ENCODE measurements at regions not wholly inside any gene's neighbourhood (a gene's known extent, or its start where the extent isn't known, plus 50 kb on each side); places are given as distances from the start of the nearest gene placed in this dataset.

GRCh38 chr10:85362401-85362800 lies 1004.2 kb downstream of the GRID1 start:
- WGBS (ENCODE audit: insufficient coverage, low coverage, missing lambda C conversion rate), result 0% methylated on average over 1 of the region's 1 CpG
- ChIA-PET CTCF (ENCODE audit: low intra/inter-chr PET ratio) (no interaction called here), POLR2A (no interaction called here)
- Histone ChIP-seq H4K20me1 (replicated peaks; ENCODE audit: control insufficient read depth, insufficient read depth, low read length) (no peaks in the 10 kb centered on the region), H3K9me1 (ENCODE audit: control insufficient read depth, insufficient read depth, low read length) (no peaks in the 10 kb centered on the region), H3K9ac (ENCODE audit: insufficient read depth in 1 of 2, low read depth in 2 of 2, low read length in 2 of 2) (no peak overlapping the region), H3K4me1 (replicated peaks in 1 of 2; ENCODE audit: control insufficient read depth in 2 of 2, insufficient read depth in 2 of 2, low read length in 2 of 2) (no peaks in the 10 kb centered on the region), H3K79me2 (ENCODE audit: control insufficient read depth, insufficient read depth, low read length) (no peaks in the 10 kb centered on the region), H3K27ac (ENCODE audit: extremely low read depth, low read depth, low read length) (no peak overlapping the region), H3K4me2 (ENCODE audit: insufficient read depth, low read length) (no peak overlapping the region), H3K9me3 (replicated peaks; ENCODE audit: control insufficient read depth, insufficient read depth, low read depth, low read length) (no peaks in the 10 kb centered on the region), H3K4me3 (no peak overlapping the region), H3K27me3 (ENCODE audit: control insufficient read depth in 2 of 2, insufficient read depth in 2 of 2, low read length in 2 of 2) (no peaks in the 10 kb centered on the region), H3K36me3 (ENCODE audit: control insufficient read depth, insufficient read depth, low read length) (no peaks in the 10 kb centered on the region), H2AFZ (ENCODE audit: low read depth, low read length) (no peak overlapping the region)
- no peak for ATAC-seq
- in situ Hi-C loops (cut with MboI), result no loop called here
- intact Hi-C loops (cut with micrococcal nuclease), result no loop called here
- FAIRE-seq, result no peak
- no TSS peak for BruUV-seq (replicated peaks)
- DNase-seq (ENCODE audit: extremely low read depth in 1 of 4, low spot score in 3 of 4), result no peak
- TF ChIP-seq MEIS2 (IDR thresholded peaks at IDR 0.05; ENCODE audit: partially characterized antibody), result no peak
- TF ChIP-seq NFIX (CRISPR knock-in tag; IDR thresholded peaks at IDR 0.05; ENCODE audit: low read depth), result no peak
- no peak for TF ChIP-seq CCAR2 (IDR thresholded peaks at IDR 0.05; ENCODE audit: low read depth, low read length)
- no peak for TF ChIP-seq L3MBTL2 (IDR thresholded peaks at IDR 0.05)
- TF ChIP-seq ETV1 (tag; conservative IDR thresholded peaks at IDR 0.05; ENCODE audit: low read depth), result no peak
- TF ChIP-seq PHF20 (IDR thresholded peaks at IDR 0.05; ENCODE audit: partially characterized antibody), result no peak
- TF ChIP-seq ZNF551 (CRISPR knock-in tag; IDR thresholded peaks at IDR 0.05), result no peak
- no peak for TF ChIP-seq ATF6 (CRISPR knock-in tag; IDR thresholded peaks at IDR 0.05)
- TF ChIP-seq ZNF316 (IDR thresholded peaks at IDR 0.05), result no peak
- no peak for TF ChIP-seq ELK1 (CRISPR knock-in tag; IDR thresholded peaks at IDR 0.05)

Measured in K562 (cell line).